Fibroblast of the aortic adventitia (primary cell): ENCODE measurements at regions not wholly inside any gene's neighbourhood (a gene's known extent, or its start where the extent isn't known, plus 50 kb on each side); places are given as distances from the start of the nearest gene placed in this dataset.

Experiments used
- DNase-seq: peaks from one replicate; pipeline ENCODE4 v3.0.0-alpha.2; 2010; ENCODE audit warnings: low read depth
- H3K4me3 ChIP-seq: 2 replicates; pipeline ENCODE4 v1.5.1; 2011; ENCODE audit warnings: low read depth, mild to moderate bottlenecking, control low read depth, low read length, moderate library complexity
- CTCF ChIP-seq: IDR thresholded peaks from 2 replicates; pipeline ENCODE4 v1.5.1; 2011; ENCODE audit warnings: mild to moderate bottlenecking, low read length, control low read depth, inconsistent platforms; ENCODE audit not compliant: insufficient read depth

DNA sequence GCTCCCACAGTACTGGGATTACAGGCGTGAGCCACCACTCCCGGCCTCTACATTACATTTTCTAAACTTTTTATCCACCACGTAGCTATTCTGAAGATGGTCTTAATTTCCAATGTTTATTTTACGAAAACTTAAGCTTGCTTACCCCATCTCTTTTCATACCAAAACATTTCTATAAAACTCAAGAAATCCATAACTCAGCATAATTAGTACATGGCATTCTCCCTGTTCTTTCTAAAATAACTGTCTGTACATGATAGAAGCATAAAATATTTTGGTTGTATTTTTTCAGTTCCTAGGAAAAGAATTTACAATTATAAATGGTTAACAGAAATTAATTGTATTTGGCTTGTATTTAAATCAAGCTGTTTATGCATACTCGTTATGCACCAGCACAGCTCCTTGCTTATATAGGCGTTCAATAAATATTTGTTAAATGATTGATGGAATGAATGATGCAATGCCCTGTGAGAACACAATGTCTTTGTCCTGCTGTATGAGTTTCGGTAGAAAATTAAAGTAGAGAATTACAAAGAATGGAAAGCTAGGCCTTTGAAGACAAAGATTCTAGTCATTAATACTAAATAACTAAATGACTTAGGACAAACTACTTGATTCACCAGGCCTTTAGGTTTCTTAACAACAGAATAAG is 384.2 kb downstream of the EFNA5 start:
- TF ChIP-seq CTCF: no peak
- H3K4me3 ChIP-seq: no peak overlapping the region
- no peak for DNase-seq

DNA sequence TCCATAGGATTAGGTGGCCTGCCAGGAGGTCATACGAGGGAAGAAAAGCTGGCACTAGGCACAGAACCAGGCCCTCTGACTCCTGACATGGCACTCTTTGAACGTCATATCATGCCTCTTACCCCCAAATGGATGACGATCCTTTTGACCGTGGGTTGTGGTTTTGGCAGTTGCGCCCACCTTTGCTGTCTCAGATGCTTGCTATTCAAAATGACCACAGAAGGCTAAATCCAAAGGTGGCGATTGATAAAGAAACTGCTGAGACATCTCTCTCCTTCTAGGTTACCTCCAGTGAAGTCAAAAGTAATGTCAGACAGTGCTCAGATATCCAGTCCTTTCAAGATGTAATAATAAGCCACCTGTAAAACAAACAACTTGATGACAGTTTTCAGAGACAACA is 385.0 kb downstream of the EFNA5 start:
- no peak for DNase-seq
- no peak for TF ChIP-seq CTCF
- H3K4me3 ChIP-seq: no peak overlapping the region

- H3K4me3 ChIP-seq: no peak overlapping the region
- DNase-seq: no peak
- no peak for TF ChIP-seq CTCF
These were observed 385.8 kb downstream of the EFNA5 start for GRCh38 chr5:107284822-107285525.

DNA sequence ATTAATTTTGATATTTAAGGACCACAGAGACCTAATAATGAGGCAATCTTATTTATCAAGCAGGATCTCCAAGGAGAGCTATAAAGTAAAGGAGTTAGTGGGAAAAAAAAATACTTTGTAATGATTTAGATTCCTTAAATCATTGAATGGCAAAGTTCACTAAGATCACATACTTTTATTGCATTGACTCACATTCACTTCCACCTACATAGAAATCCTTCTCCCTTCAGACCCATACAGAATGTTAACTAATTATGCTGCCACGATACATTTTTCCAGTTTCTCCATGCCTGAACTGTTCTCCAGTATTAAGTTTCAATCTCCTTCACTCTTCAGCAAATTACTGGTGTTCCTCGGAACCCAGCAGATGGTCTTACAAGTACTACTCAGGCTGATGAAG is 388.7 kb downstream of the EFNA5 start:
- no peak overlapping the region for H3K4me3 ChIP-seq
- no peak for TF ChIP-seq CTCF
- DNase-seq: no peak

DNA sequence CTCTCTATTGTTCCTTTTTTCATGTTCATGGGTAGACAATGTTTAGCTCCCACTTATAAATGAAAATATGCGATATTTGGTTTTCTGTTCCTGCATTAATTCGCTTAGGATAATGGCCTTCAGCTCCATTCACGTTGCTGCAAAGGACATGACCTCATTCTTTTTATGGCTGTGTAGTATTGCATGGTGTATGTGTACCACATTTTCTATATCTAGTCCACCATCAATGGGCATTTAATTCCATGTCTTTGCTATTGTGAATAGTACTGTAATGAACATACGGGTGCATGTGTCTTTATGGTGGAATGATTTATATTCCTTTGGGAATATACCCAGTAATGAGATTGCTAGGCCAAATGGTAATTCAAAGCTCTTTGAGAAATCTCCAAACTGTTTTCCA is 392.0 kb downstream of the EFNA5 start:
- no peak overlapping the region for H3K4me3 ChIP-seq
- no peak for TF ChIP-seq CTCF
- no peak for DNase-seq

GRCh38 chr5:107277485-107278125 is 393.1 kb downstream of the EFNA5 start:
- DNase-seq: no peak
- no peak overlapping the region for H3K4me3 ChIP-seq
- TF ChIP-seq CTCF: no peak
